B cell (primary cell): ENCODE measurements at regions not wholly inside any gene's neighbourhood (a gene's known extent, or its start where the extent isn't known, plus 50 kb on each side); places are given as distances from the start of the nearest gene placed in this dataset.

ENCODE experiments used
- ATAC-seq: fragments of 200-7000 bp; cut with Tn5 transposase; one replicate; pipeline ENCODE4 v1.10.0; 2021; ENCODE audit warnings: low read depth, mild to moderate bottlenecking, moderate number of reproducible peaks, moderate library complexity
- CTCF ChIA-PET: fragments of 350-600 bp; sonication (Branson Sonifier 250); formaldehyde crosslinking; loops from one replicate; lab custom pipeline; 2021; ENCODE audit warnings: antibody characterized with exemption, inconsistent platforms; lab: Charles Lee
- POLR2A ChIA-PET: fragments of 350-600 bp; sonication (Branson Sonifier 250); formaldehyde crosslinking; loops from one replicate; lab custom pipeline; 2021; ENCODE audit warnings: antibody characterized with exemption; lab: Charles Lee
- DNase-seq: peaks from one replicate; pipeline ENCODE4 v3.0.0; 2013
- H2AFZ ChIP-seq: 2 replicates; pipeline ENCODE4 v1.6.1; 2012; ENCODE audit warnings: mild to moderate bottlenecking, low read depth, low read length; ENCODE audit not compliant: insufficient read depth, poor library complexity, severe bottlenecking
- H3K27ac ChIP-seq, 2 donors: 1 replicate in 1 of 2; 2 replicates in 1 of 2; pipeline ENCODE4 v1.5.1; 2012 to 2013; ENCODE audit warnings: low read length in 2 of 2, mild to moderate bottlenecking in 2 of 2, moderate library complexity in 1 of 2
- H3K27me3 ChIP-seq, 4 experiments: fragments of 200-600 bp in 1 of 4; sonication (generic) in 1 of 4; replicated peaks in 1 of 4; 1 replicate in 2 of 4; 2 replicates in 2 of 4; pipeline versions ENCODE4 v1.6.1 to v1.7.0; 2013 to 2016; ENCODE audit warnings: low read length in 3 of 4, mild to moderate bottlenecking in 2 of 4, mixed read lengths in 1 of 4, moderate library complexity in 1 of 4; ENCODE audit not compliant: insufficient read depth in 4 of 4, control insufficient read depth in 3 of 4; ENCODE audit errors: control extremely low read depth in 1 of 4
- H3K36me3 ChIP-seq, 2 experiments: replicated peaks in 1 of 2; 1 replicate in 1 of 2; 2 replicates in 1 of 2; pipeline versions ENCODE4 v1.6.1 to v1.7.1; 2013; ENCODE audit warnings: low read length in 1 of 2; ENCODE audit not compliant: insufficient read depth in 2 of 2, control insufficient read depth in 1 of 2; ENCODE audit errors: control extremely low read depth in 1 of 2, extremely low read depth in 1 of 2
- H3K4me1 ChIP-seq, 2 donors: fragments of 200-600 bp in 1 of 2; sonication (generic) in 1 of 2; 1 replicate in 1 of 2; 2 replicates in 1 of 2; pipeline versions ENCODE4 v1.5.1 to v1.6.1; 2013 to 2017; ENCODE audit warnings: low read length in 2 of 2; ENCODE audit not compliant: control insufficient read depth in 2 of 2, insufficient read depth in 2 of 2
- H3K4me2 ChIP-seq: replicated peaks from 2 replicates; pipeline ENCODE3; 2012; ENCODE audit warnings: mild to moderate bottlenecking, low read depth, low read length; ENCODE audit not compliant: poor library complexity, severe bottlenecking
- H3K4me3 ChIP-seq, 5 experiments: fragments of 200-600 bp in 1 of 5; sonication (generic) in 1 of 5; 1 replicate in 3 of 5; 2 replicates in 2 of 5; pipeline versions ENCODE4 v1.5.1 to v1.7.0; 2011 to 2016; ENCODE audit warnings: low read length in 4 of 5, mild to moderate bottlenecking in 4 of 5, low read depth in 2 of 5, control low read depth in 1 of 5, moderate library complexity in 1 of 5; ENCODE audit not compliant: insufficient read depth in 1 of 5; ENCODE audit errors: control extremely low read depth in 1 of 5, extremely low read depth in 1 of 5
- H3K79me2 ChIP-seq: fragments of 200-600 bp; sonication (generic); one replicate; pipeline ENCODE4 v1.6.0; 2016; ENCODE audit warnings: low read length; ENCODE audit not compliant: control insufficient read depth, insufficient read depth
- H3K9ac ChIP-seq: fragments of 200-600 bp; sonication (generic); 2 replicates; pipeline ENCODE4 v1.6.1; 2017; ENCODE audit warnings: mild to moderate bottlenecking, low read length, moderate library complexity
- H3K9me3 ChIP-seq, 3 donors: one replicate each; pipeline versions ENCODE4 v1.6.1 to v1.7.1; 2013; ENCODE audit warnings: low read length in 2 of 3; ENCODE audit not compliant: control insufficient read depth in 2 of 3, insufficient read depth in 1 of 3; ENCODE audit errors: control extremely low read depth in 1 of 3
- H4K20me1 ChIP-seq: 2 replicates; pipeline ENCODE4 v1.6.0; 2012; ENCODE audit warnings: mild to moderate bottlenecking, low read length; ENCODE audit not compliant: insufficient read depth, control insufficient read depth, poor library complexity, severe bottlenecking
- H3K27ac Mint-ChIP-seq: one replicate; pipeline ENCODE4 v1.8.0; 2021; ENCODE audit warnings: mixed read lengths
- H3K27me3 Mint-ChIP-seq: one replicate; pipeline ENCODE4 v1.8.0; 2021; ENCODE audit warnings: mixed read lengths
- H3K4me1 Mint-ChIP-seq: one replicate; pipeline ENCODE4 v1.8.0; 2021; ENCODE audit warnings: mixed read lengths
- H3K4me3 Mint-ChIP-seq: one replicate; pipeline ENCODE4 v1.8.0; 2021; ENCODE audit warnings: mixed read lengths
- H3K9me3 Mint-ChIP-seq: one replicate; pipeline ENCODE4 v1.8.0; 2022; ENCODE audit warnings: mixed read lengths; ENCODE audit not compliant: insufficient read depth
- CTCF ChIP-seq: fragments of 200-600 bp; IDR thresholded peaks from one replicate; pipeline ENCODE4 v1.8.0; 2022; ENCODE audit warnings: antibody characterized with exemption, mild to moderate bottlenecking
- EZH2 ChIP-seq: IDR thresholded peaks from 2 replicates; pipeline ENCODE4 v1.6.1; 2012; ENCODE audit warnings: borderline replicate concordance, low read depth, mild to moderate bottlenecking, moderate library complexity, low read length; ENCODE audit not compliant: insufficient read depth, poor library complexity, severe bottlenecking
- WGBS: methylation state at CpG from one replicate; pipeline ENCODE4 v1.1.5; 2013; ENCODE audit warnings: missing lambda C conversion rate; ENCODE audit not compliant: insufficient coverage; 5-methylcytosine and 5-hydroxymethylcytosine counted together
- intact Hi-C: fragments of 100-400 bp; cut with micrococcal nuclease; formaldehyde crosslinking; loops from one replicate; pipeline ENCODE4 v1.10.0; 2022

DNA sequence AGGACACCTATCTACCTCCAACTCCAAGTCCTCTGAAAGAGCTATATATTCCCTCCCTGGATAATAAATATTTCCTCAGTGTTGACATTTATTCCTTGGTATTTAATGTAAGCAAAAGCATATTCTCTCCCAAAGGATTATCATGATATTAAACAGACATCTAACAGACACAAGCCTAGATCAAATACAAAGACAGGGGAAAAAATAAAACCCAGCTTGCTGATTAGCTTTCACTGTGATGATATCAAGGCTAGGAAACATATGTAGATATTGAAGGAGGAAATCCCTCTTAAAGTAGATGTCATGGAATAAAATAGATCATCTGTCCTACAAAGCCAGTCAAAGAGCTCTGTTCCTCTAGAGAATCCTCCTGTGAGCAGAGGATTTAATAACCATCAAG is 95.2 kb downstream of the CRPPA start:
- no peak overlapping the region for H3K4me3 Mint-ChIP-seq
- no peak for TF ChIP-seq EZH2
- no peaks in the 10 kb centered on the region for H3K27me3 Mint-ChIP-seq
- Histone ChIP-seq H3K4me2 (no peak overlapping the region), H3K27ac (no peak overlapping the region), H4K20me1 (no peaks in the 10 kb centered on the region), H3K9me3 (no peaks in the 10 kb centered on the region), H3K9ac (no peak overlapping the region), H2AFZ (no peak overlapping the region), H3K27me3 (no peaks in the 10 kb centered on the region), H3K4me3 (no peak overlapping the region), H3K4me1 (no peaks in the 10 kb centered on the region), H3K79me2 (no peaks in the 10 kb centered on the region), H3K36me3 (no peaks in the 10 kb centered on the region)
- intact Hi-C loops: no loop called here
- peaks cover 3% of the 10 kb centered on the region for H3K9me3 Mint-ChIP-seq
- ChIA-PET POLR2A (no interaction called here), CTCF (no interaction called here)
- H3K27ac Mint-ChIP-seq: no peak overlapping the region
- no peak for DNase-seq
- ATAC-seq: no peak
- no peaks in the 10 kb centered on the region for H3K4me1 Mint-ChIP-seq

GRCh38 chr7:16323313-16323712 is 98.0 kb downstream of the CRPPA start:
- ChIA-PET POLR2A (no interaction called here), CTCF (no interaction called here)
- WGBS: no CpG with 5 or more reads among the region's 1 CpG
- Histone ChIP-seq H3K27me3 (no peaks in the 10 kb centered on the region), H4K20me1 (no peaks in the 10 kb centered on the region), H3K4me3 (no peak overlapping the region), H3K9ac (no peak overlapping the region), H3K4me2 (no peak overlapping the region), H3K79me2 (no peaks in the 10 kb centered on the region), H3K9me3 (no peaks in the 10 kb centered on the region), H3K4me1 (no peaks in the 10 kb centered on the region), H3K36me3 (no peaks in the 10 kb centered on the region), H2AFZ (no peak overlapping the region), H3K27ac (no peak overlapping the region)
- no peak overlapping the region for H3K27ac Mint-ChIP-seq
- no peak for ATAC-seq
- H3K4me1 Mint-ChIP-seq: no peaks in the 10 kb centered on the region
- H3K9me3 Mint-ChIP-seq: peaks cover 3% of the 10 kb centered on the region
- no peaks in the 10 kb centered on the region for H3K27me3 Mint-ChIP-seq
- DNase-seq: no peak
- intact Hi-C loops: no loop called here
- no peak for TF ChIP-seq EZH2
- TF ChIP-seq CTCF: no peak
- H3K4me3 Mint-ChIP-seq: no peak overlapping the region
